Esophagus (tissue), 2 donors: ENCODE measurements at regions not wholly inside any gene's neighbourhood (a gene's known extent, or its start where the extent isn't known, plus 50 kb on each side); places are given as distances from the start of the nearest gene placed in this dataset.

Experiments
- H3K27ac ChIP-seq, 2 donors: one replicate each; pipeline ENCODE4 v1.5.1; 2013; ENCODE audit warnings: low read depth in 2 of 2, mild to moderate bottlenecking in 2 of 2, inconsistent platforms in 1 of 2, low read length in 1 of 2, moderate library complexity in 1 of 2
- H3K27me3 ChIP-seq, 2 donors: one replicate each; pipeline ENCODE4 v1.6.1; 2013; ENCODE audit warnings: low read length in 2 of 2, control low read depth in 1 of 2, mild to moderate bottlenecking in 1 of 2; ENCODE audit not compliant: insufficient read depth in 2 of 2, control insufficient read depth in 1 of 2
- H3K36me3 ChIP-seq, 2 donors: one replicate each; pipeline ENCODE4 v1.6.1; 2013; ENCODE audit warnings: low read length in 1 of 2; ENCODE audit not compliant: control insufficient read depth in 2 of 2, insufficient read depth in 2 of 2
- H3K4me1 ChIP-seq, 2 donors: one replicate each; pipeline ENCODE4 v1.6.1; 2013; ENCODE audit warnings: low read length in 1 of 2; ENCODE audit not compliant: control insufficient read depth in 2 of 2, insufficient read depth in 2 of 2
- H3K4me3 ChIP-seq, 2 donors: one replicate each; pipeline ENCODE4 v1.5.1; 2013; ENCODE audit warnings: low read length in 2 of 2, mild to moderate bottlenecking in 2 of 2, low read depth in 1 of 2, moderate library complexity in 1 of 2
- H3K9me3 ChIP-seq, 2 donors: one replicate each; pipeline ENCODE4 v1.6.1; 2013; ENCODE audit warnings: mild to moderate bottlenecking in 2 of 2, low read depth in 1 of 2, low read length in 1 of 2, moderate library complexity in 1 of 2; ENCODE audit not compliant: control insufficient read depth in 2 of 2, insufficient read depth in 1 of 2
- WGBS, 2 donors: extraction: QIAGEN DNeasy Blood & Tissue Kit; methylation state at CpG; one replicate each; pipeline ENCODE4 v1.1.7; 2013; 5-methylcytosine and 5-hydroxymethylcytosine counted together
- donor health status: healthy with polysubstance abuse.
- donor health status: Bipolar disorder and iron deficiency.

GRCh38 chr20:11101696-11102095 is 427.9 kb upstream of the JAG1 start:
- Histone ChIP-seq H3K4me3 (no peak overlapping the region), H3K36me3 (no peaks in the 10 kb centered on the region), H3K27me3 (no peaks in the 10 kb centered on the region), H3K9me3 (no peaks in the 10 kb centered on the region), H3K4me1 (no peaks in the 10 kb centered on the region), H3K27ac (no peak overlapping the region)
- 89 to 93% methylated on average over 7 of the region's 7 CpGs for WGBS, 2 donors

DNA sequence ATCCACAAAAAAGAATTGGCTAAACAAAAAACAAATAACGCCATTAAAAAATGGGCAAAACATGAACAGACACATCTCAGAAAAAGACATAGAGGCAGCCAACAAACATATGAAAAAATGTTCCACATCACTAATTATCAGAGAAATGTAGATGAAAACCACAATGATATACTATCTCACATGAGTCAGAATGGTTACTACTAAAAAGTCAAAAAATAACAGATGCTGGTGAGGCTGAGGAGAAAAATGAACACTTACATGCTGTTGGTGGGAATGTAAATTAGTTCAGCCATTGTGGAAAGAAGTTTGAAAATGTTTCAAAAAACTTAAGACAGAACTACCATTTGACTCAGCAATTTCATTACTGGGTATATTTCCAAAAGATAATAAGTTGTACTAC is 430.1 kb upstream of the JAG1 start:
- Histone ChIP-seq H3K27me3 (no peaks in the 10 kb centered on the region), H3K9me3 (no peaks in the 10 kb centered on the region), H3K27ac (no peak overlapping the region), H3K4me1 (no peaks in the 10 kb centered on the region), H3K4me3 (no peak overlapping the region), H3K36me3 (no peaks in the 10 kb centered on the region)
- 79 to 91% methylated on average over 1 of the region's 1 CpG for WGBS, 2 donors

DNA sequence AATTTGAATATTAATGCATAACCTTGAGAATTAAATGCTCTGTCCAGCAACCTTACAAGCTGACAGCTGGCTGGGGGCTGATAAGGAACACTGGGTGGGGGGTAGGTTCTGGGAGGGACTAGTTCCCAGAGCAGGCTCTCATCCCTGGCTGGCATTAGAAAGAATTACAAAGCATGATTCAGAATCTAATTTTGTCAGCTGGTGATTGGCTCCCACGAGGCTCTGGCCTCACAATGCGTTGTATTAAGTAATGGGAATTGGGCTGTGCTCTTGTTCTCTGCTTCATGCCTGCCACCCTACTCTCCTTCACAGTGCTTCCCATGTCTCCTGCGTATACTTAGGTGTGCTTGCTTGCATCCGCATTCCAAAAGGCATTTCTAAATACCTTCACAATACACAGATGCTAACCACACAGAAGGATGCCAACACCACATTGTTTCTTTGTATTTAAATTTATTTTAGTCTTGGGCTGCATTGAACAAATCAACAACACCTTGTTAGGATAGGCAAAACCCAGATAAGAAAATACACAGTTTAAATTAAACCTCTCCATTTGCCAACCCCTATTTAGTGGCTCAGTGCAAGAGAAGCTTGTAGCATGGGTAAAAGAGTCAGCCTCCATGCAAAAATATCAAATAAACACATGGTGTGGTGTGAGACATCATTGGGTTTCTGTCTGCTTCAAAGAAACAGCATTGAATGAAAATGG is 434.5 kb upstream of the JAG1 start:
- Histone ChIP-seq H3K4me3 (no peak overlapping the region), H3K27me3 (no peaks in the 10 kb centered on the region), H3K27ac (no peak overlapping the region), H3K4me1 (no peaks in the 10 kb centered on the region), H3K9me3 (no peaks in the 10 kb centered on the region), H3K36me3 (no peaks in the 10 kb centered on the region)
- whole genome bisulfite sequencing, 2 donors: 68 to 69% methylated on average over 4 of the region's 4 CpGs

DNA sequence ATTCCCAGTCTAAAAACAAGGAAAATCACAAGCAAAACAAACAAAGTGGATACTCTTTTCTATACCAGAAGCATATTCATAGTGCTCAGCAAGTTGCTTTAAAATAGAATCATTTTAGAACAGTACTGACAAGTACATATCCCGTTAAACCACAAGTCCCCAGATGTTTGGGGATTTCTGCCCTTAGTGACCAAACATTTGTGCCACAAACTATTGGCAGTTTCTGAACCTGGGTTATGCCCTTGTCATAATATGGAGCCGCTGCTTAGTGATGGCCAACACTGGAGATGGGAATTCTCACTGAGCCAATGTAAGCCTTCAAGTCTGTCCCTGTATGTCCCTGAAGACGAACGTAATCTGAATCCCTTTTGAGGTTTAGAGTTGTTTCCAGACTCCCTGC is 436.7 kb upstream of the JAG1 start:
- H3K27me3 ChIP-seq: no peaks in the 10 kb centered on the region
- no peaks in the 10 kb centered on the region for H3K36me3 ChIP-seq
- H3K9me3 ChIP-seq: no peaks in the 10 kb centered on the region
- no peak overlapping the region for H3K27ac ChIP-seq
- H3K4me3 ChIP-seq: no peak overlapping the region
- no peaks in the 10 kb centered on the region for H3K4me1 ChIP-seq
- 86 to 89% methylated on average over 4 of the region's 4 CpGs for WGBS, 2 donors

- no peak overlapping the region for H3K27ac ChIP-seq
- H3K27me3 ChIP-seq: no peaks in the 10 kb centered on the region
- no peaks in the 10 kb centered on the region for H3K4me1 ChIP-seq
- no peaks in the 10 kb centered on the region for H3K36me3 ChIP-seq
- no peak overlapping the region for H3K4me3 ChIP-seq
- H3K9me3 ChIP-seq: no peaks in the 10 kb centered on the region
- WGBS, 2 donors: 71 to 80% methylated on average over 2 of the region's 2 CpGs
Measured at GRCh38 chr20:11111191-11111590, 437.4 kb upstream of the JAG1 start.

GRCh38 chr20:11112832-11113231 is 439.0 kb upstream of the JAG1 start:
- H3K27ac ChIP-seq: no peak overlapping the region
- H3K4me3 ChIP-seq: no peak overlapping the region
- no peaks in the 10 kb centered on the region for H3K27me3 ChIP-seq
- no peaks in the 10 kb centered on the region for H3K36me3 ChIP-seq
- no peaks in the 10 kb centered on the region for H3K9me3 ChIP-seq
- WGBS, 2 donors: 73% methylated on average over 2 of the region's 2 CpGs
- no peaks in the 10 kb centered on the region for H3K4me1 ChIP-seq

DNA sequence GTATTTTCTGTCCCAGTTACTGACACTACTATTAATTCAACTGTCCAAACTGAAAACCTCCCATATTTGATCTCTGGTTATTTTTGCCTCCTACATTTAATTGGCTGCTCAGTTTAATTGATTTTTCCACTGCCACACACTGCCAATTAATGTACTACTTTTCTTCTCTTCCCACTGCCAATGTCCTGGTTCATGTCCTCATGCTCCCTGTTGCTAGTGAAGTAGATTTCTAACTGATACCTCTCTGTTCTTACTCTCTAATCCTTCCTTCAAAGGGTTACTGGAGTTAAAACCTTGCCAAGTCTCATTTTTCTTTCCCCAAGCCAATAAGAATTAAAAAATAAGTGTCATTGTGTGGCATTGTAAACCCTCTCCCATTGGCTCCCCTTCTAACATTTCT is 440.6 kb upstream of the JAG1 start:
- no peaks in the 10 kb centered on the region for H3K4me1 ChIP-seq
- no peak overlapping the region for H3K27ac ChIP-seq
- no peaks in the 10 kb centered on the region for H3K27me3 ChIP-seq
- H3K36me3 ChIP-seq: no peaks in the 10 kb centered on the region
- H3K4me3 ChIP-seq: no peak overlapping the region
- H3K9me3 ChIP-seq: no peaks in the 10 kb centered on the region

DNA sequence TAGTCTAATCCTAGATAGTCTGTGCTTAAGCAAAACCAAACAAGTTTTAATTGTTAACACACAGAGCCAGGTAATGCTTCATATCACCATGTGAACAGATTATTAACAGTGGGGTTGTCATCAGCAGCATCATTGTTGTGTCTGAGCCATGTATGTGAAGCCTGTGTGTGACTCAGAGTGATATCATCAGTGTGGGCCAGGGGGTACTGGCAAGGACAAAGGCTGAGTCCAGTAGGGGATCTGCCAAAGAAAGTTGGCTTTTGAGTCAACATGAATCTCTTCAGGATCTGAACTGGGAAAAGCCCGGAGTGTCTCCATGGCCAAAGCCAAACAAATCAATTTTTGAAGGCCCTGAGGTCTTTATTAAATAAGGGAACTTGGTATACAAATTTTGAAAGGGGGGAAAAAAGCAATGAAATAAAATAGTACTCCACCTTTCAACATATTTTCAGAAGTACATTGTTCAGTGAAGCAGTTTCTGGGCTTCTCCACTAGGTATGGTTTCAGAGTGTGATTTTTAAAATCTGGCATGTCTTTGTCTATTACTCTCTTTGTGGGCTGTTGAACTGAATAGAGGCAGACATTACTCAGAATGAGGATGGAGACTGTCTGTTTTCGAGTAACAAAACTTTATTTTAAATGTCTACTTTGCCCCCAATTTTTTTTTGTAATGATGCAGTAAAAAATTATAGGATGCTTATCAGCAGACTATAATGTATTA is 444.2 kb upstream of the JAG1 start:
- 56 to 66% methylated on average over 2 of the region's 2 CpGs for WGBS, 2 donors
- H3K4me1 ChIP-seq: no peaks in the 10 kb centered on the region
- no peaks in the 10 kb centered on the region for H3K9me3 ChIP-seq
- no peak overlapping the region for H3K27ac ChIP-seq
- no peaks in the 10 kb centered on the region for H3K27me3 ChIP-seq
- no peak overlapping the region for H3K4me3 ChIP-seq
- H3K36me3 ChIP-seq: no peaks in the 10 kb centered on the region

GRCh38 chr20:11118802-11119380 is 445.1 kb upstream of the JAG1 start:
- H3K36me3 ChIP-seq: no peaks in the 10 kb centered on the region
- H3K4me3 ChIP-seq: no peak overlapping the region
- no peaks in the 10 kb centered on the region for H3K27me3 ChIP-seq
- WGBS, 2 donors: 68 to 74% methylated on average over 4 of the region's 4 CpGs
- no peaks in the 10 kb centered on the region for H3K4me1 ChIP-seq
- H3K27ac ChIP-seq: no peak overlapping the region
- H3K9me3 ChIP-seq: no peaks in the 10 kb centered on the region

- H3K27ac ChIP-seq: no peak overlapping the region
- no peaks in the 10 kb centered on the region for H3K27me3 ChIP-seq
- H3K9me3 ChIP-seq: no peaks in the 10 kb centered on the region
- H3K4me3 ChIP-seq: no peak overlapping the region
- H3K4me1 ChIP-seq: no peaks in the 10 kb centered on the region
- WGBS, 2 donors: 81 to 90% methylated on average over 3 of the region's 3 CpGs
- no peaks in the 10 kb centered on the region for H3K36me3 ChIP-seq
Measured at GRCh38 chr20:11119573-11119972, 445.8 kb upstream of the JAG1 start.
